ENCODE measurements at regions not wholly inside any gene's neighbourhood (a gene's known extent, or its start where the extent isn't known, plus 50 kb on each side); places are given as distances from the start of the nearest gene placed in this dataset.
"Not testable (repeated sequence)": the region's sequence is repeated elsewhere in the genome, so short reads cannot be mapped to it uniquely, and the experiment has no call there.

GRCh38 chr7:56697058-56697457 lies 435.2 kb downstream of the ZNF479 start:
- TF ChIP-seq EZH2phosphoT487 (IDR thresholded peaks at IDR 0.05; ENCODE audit: insufficient read depth, low read depth); EZH2 (IDR thresholded peaks at IDR 0.05; ENCODE audit: insufficient read depth, poor library complexity, severe bottlenecking): not testable (repeated sequence)

All from GM23248 (cell line).